Small intestine (tissue), 7 donors: ENCODE measurements at regions not wholly inside any gene's neighbourhood (a gene's known extent, or its start where the extent isn't known, plus 50 kb on each side); places are given as distances from the start of the nearest gene placed in this dataset.

Experiments used
- DNase-seq, 2 donors: peaks; one replicate each; pipeline versions ENCODE4 v3.0.0 to v3.0.0-alpha.2; 2013
- FAIRE-seq: peaks from 2 replicates; lab custom pipeline; 2012; peaks lifted over from hg19 to GRCh38; lab: Jason Lieb, UNC
- H3K27ac ChIP-seq, 3 donors: one replicate each; pipeline ENCODE4 v1.5.1; 2013; ENCODE audit warnings: low read length in 2 of 3, mild to moderate bottlenecking in 2 of 3, control low read depth in 1 of 3, inconsistent platforms in 1 of 3, low read depth in 1 of 3, moderate library complexity in 1 of 3
- H3K27me3 ChIP-seq, 3 donors: one replicate each; pipeline ENCODE4 v1.6.1; 2013; ENCODE audit warnings: low read length in 3 of 3, inconsistent platforms in 1 of 3; ENCODE audit not compliant: control insufficient read depth in 3 of 3, insufficient read depth in 3 of 3
- H3K36me3 ChIP-seq, 3 donors: one replicate each; pipeline ENCODE4 v1.6.1; 2013; ENCODE audit warnings: low read length in 3 of 3, inconsistent platforms in 1 of 3, low read depth in 1 of 3, mild to moderate bottlenecking in 1 of 3, moderate library complexity in 1 of 3; ENCODE audit not compliant: control insufficient read depth in 3 of 3, insufficient read depth in 2 of 3
- H3K4me1 ChIP-seq, 3 donors: one replicate each; pipeline ENCODE4 v1.6.1; 2013; ENCODE audit warnings: low read length in 2 of 3, inconsistent platforms in 1 of 3, low read depth in 1 of 3, mild to moderate bottlenecking in 1 of 3, moderate library complexity in 1 of 3; ENCODE audit not compliant: control insufficient read depth in 3 of 3, insufficient read depth in 2 of 3
- H3K4me3 ChIP-seq, 3 donors: one replicate each; pipeline ENCODE4 v1.5.1; 2013; ENCODE audit warnings: low read length in 3 of 3, control low read depth in 1 of 3, inconsistent platforms in 1 of 3, low read depth in 1 of 3, mild to moderate bottlenecking in 1 of 3, moderate library complexity in 1 of 3
- H3K9me3 ChIP-seq, 2 donors: one replicate each; pipeline ENCODE4 v1.6.1; 2013; ENCODE audit warnings: low read depth in 1 of 2, low read length in 1 of 2; ENCODE audit not compliant: control insufficient read depth in 2 of 2, insufficient read depth in 1 of 2
- WGBS, 3 donors: extraction: QIAGEN DNeasy Blood & Tissue Kit; methylation state at CpG; one replicate each; pipeline ENCODE4 v1.1.7; 2013; 5-methylcytosine and 5-hydroxymethylcytosine counted together
- donor health status: healthy with polysubstance abuse.
- donor health status: control.
- donor health status: control.
- donor health status: Bipolar disorder and iron deficiency.
- donor health status: healthy.

DNA sequence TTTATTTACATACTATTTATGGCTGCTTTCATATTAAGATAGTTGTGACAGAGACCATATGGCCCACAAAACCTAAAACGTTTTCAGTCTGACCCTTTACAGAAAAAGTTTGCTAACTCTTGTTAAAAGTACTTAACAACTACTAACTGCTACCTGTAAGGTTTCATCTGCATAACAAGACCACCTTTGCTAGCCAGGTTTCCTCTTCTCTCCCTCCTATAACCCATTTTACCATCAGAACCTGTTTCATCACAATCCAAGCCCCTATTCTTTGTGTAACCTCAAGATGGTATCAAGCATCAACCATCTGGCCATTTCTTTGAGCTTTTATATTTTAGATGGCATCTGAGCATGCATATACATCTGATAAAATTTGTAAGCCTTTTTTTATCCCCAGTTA lies 305.4 kb downstream of the HHIPL2 start:
- DNase-seq = no peak

DNA sequence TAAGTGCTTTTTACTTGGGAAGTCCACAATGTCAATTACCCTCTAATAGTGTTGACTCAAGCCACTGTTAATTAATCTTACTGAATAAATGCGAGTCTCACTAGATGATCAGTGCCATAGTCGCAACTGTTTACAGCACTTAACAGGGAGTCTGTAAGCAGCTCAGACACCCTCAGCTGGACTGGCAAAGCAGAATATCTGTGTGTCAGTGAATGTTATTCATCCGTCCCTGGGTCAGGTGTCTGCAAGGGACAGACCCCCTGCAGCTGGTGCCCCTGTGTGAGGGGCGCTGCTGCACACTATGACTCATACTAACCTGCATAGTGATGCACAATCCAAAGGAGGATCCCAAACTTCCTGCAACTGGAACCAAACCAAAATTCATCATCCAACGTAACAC lies 306.5 kb downstream of the HHIPL2 start:
- WGBS, 3 donors = 38 to 66% (median 58%) methylated on average over 5 of the region's 5 CpGs
- FAIRE-seq = no peak
- H3K4me1 ChIP-seq = no peaks in the 10 kb centered on the region

More for the DNA sequence above, 305.4 kb downstream of the HHIPL2 start:
- 12 to 49% (median 32%) methylated on average over 1 of the region's 1 CpG for WGBS, 3 donors
- Histone ChIP-seq H3K27ac (no peak overlapping the region), H3K9me3 (no peaks in the 10 kb centered on the region), H3K4me3 (no peak overlapping the region), H3K4me1 (no peaks in the 10 kb centered on the region), H3K27me3 (no peaks in the 10 kb centered on the region), H3K36me3 (no peaks in the 10 kb centered on the region)
- FAIRE-seq = no peak

GRCh38 chr1:222240536-222241181 lies 307.2 kb downstream of the HHIPL2 start:
- no peak for FAIRE-seq
- Histone ChIP-seq H3K36me3 (no peaks in the 10 kb centered on the region), H3K4me3 (no peak overlapping the region), H3K27me3 (no peaks in the 10 kb centered on the region), H3K9me3 (no peaks in the 10 kb centered on the region), H3K27ac (no peak overlapping the region), H3K4me1 (no peaks in the 10 kb centered on the region)
- no peak for DNase-seq
- whole genome bisulfite sequencing, 3 donors = 66 to 78% (median 68%) methylated on average over 7 of the region's 7 CpGs

More for the DNA sequence above, 306.5 kb downstream of the HHIPL2 start:
- Histone ChIP-seq H3K36me3 (no peaks in the 10 kb centered on the region), H3K4me3 (no peak overlapping the region), H3K27me3 (no peaks in the 10 kb centered on the region), H3K9me3 (no peaks in the 10 kb centered on the region), H3K27ac (no peak overlapping the region)
- DNase-seq = no peak

GRCh38 chr1:222239130-222239529 lies 308.8 kb downstream of the HHIPL2 start:
- H3K36me3 ChIP-seq = no peaks in the 10 kb centered on the region
- no peaks in the 10 kb centered on the region for H3K27me3 ChIP-seq
- H3K27ac ChIP-seq = no peak overlapping the region
- no peaks in the 10 kb centered on the region for H3K9me3 ChIP-seq
- FAIRE-seq = no peak
- H3K4me1 ChIP-seq = no peaks in the 10 kb centered on the region
- no peak for DNase-seq
- 84 to 95% (median 85%) methylated on average over 1 of the region's 1 CpG for WGBS, 3 donors
- H3K4me3 ChIP-seq = no peak overlapping the region

- no peaks in the 10 kb centered on the region for H3K4me1 ChIP-seq
- FAIRE-seq = no peak
- WGBS, 3 donors = 79 to 85% (median 85%) methylated on average over 2 of the region's 2 CpGs
- H3K27me3 ChIP-seq = no peaks in the 10 kb centered on the region
- H3K27ac ChIP-seq = no peak overlapping the region
- H3K36me3 ChIP-seq = no peaks in the 10 kb centered on the region
- no peaks in the 10 kb centered on the region for H3K9me3 ChIP-seq
- H3K4me3 ChIP-seq = no peak overlapping the region
- no peak for DNase-seq
These were observed 313.6 kb downstream of the HHIPL2 start for GRCh38 chr1:222234351-222234750.

DNA sequence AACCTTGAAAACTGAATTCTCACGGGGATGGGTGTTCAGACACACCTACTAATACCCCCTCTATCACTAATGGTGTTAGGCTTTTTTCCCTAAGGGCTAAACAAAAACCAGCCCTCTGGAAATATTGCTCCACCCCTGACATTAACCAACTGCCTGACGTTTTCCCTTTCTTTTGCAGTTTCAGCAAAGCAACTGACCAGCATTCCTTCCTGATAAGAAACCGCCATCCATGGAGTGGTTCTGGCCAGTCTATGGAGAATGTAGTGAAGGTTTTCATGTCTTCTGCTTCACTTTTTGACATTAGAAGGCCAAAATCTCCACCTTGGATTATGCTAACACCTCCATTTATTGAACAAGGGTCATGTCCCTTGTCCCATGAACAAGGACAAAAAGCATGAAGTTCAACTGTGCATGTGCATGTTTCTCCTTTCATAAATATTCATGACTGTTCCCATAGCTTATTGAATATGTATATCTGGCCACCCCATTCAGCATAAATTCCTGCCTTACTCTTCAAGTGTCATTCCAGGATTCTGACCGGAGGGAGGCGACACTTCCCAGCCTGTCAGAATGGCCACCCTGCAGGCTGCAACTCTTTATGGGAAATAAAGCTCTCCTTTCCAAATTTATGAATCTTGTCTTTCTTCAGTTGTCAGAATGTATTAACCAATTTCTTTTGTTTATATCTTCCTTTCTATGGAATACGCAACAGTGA lies 314.3 kb downstream of the HHIPL2 start:
- no peak for FAIRE-seq

DNA sequence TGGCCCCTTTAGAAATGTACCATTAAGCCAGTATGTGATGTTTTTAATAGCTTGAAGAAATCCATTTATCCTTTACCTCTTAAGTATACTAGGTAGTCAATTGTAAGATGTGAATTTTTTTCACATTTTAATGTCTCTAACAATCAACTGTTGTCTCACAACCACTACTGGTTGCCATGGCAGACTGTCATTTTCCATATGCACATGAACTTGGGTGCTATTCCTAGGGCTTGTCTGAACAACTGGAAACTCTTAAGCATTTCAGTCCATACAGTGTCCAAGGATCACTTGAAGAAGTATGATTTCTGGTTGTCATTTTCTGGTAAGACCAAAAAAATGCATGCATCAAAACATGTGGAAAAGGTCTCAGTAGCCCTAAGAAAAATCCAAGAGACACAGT lies 315.1 kb downstream of the HHIPL2 start:
- H3K9me3 ChIP-seq = no peaks in the 10 kb centered on the region
- H3K4me3 ChIP-seq = no peak overlapping the region
- DNase-seq (no peak), FAIRE-seq (no peak)
- no peaks in the 10 kb centered on the region for H3K27me3 ChIP-seq
- no peaks in the 10 kb centered on the region for H3K4me1 ChIP-seq
- H3K36me3 ChIP-seq = no peaks in the 10 kb centered on the region
- H3K27ac ChIP-seq = no peak overlapping the region

More for the DNA sequence above, 314.3 kb downstream of the HHIPL2 start:
- no peaks in the 10 kb centered on the region for H3K27me3 ChIP-seq
- no peaks in the 10 kb centered on the region for H3K36me3 ChIP-seq
- H3K9me3 ChIP-seq = no peaks in the 10 kb centered on the region
- no peak overlapping the region for H3K4me3 ChIP-seq
- no peak overlapping the region for H3K27ac ChIP-seq
- DNase-seq = no peak
- WGBS, 3 donors = 58 to 72% (median 63%) methylated on average over 6 of the region's 6 CpGs
- no peaks in the 10 kb centered on the region for H3K4me1 ChIP-seq

- FAIRE-seq = no peak
- H3K27me3 ChIP-seq = no peaks in the 10 kb centered on the region
- 51 to 73% (median 67%) methylated on average over 4 of the region's 4 CpGs for WGBS, 3 donors
- H3K4me1 ChIP-seq = no peaks in the 10 kb centered on the region
- H3K27ac ChIP-seq = no peak overlapping the region
- H3K4me3 ChIP-seq = no peak overlapping the region
- DNase-seq = no peak
- no peaks in the 10 kb centered on the region for H3K36me3 ChIP-seq
- H3K9me3 ChIP-seq = no peaks in the 10 kb centered on the region
These were observed 318.1 kb downstream of the HHIPL2 start for GRCh38 chr1:222229672-222230312.
